K562 (cell line): ENCODE measurements at regions not wholly inside any gene's neighbourhood (a gene's known extent, or its start where the extent isn't known, plus 50 kb on each side); places are given as distances from the start of the nearest gene placed in this dataset.
"Not testable (repeated sequence)": the region's sequence is repeated elsewhere in the genome, so short reads cannot be mapped to it uniquely, and the experiment has no call there.

ENCODE experiments used
- ATAC-seq: fragments of 200-7000 bp; cut with Tn5 transposase; 3 replicates; pipeline ENCODE4 v1.9.1; 2020; ENCODE audit warnings: moderate library complexity
- BruUV-seq: library from RNA; stranded (reverse); fragments of 400-500 nt; replicated peaks from 2 replicates; lab custom pipeline; 2021; lab: Mats Ljungman, UMichigan
- CTCF ChIA-PET: fragments of 300-600 bp; formaldehyde crosslinking; extraction: SDS; loops from one replicate; lab custom pipeline; 2021; ENCODE audit warnings: low intra/inter-chr PET ratio; lab: Yijun Ruan, JAX
- POLR2A ChIA-PET: fragments of 300-600, 350-650 bp; sonication (Branson Sonifier 250); formaldehyde crosslinking; extraction: SDS; loops from one replicate; lab custom pipeline; 2021; ENCODE audit warnings: antibody characterized with exemption, inconsistent platforms; lab: Yijun Ruan, JAX
- DNase-seq, 4 experiments: peaks; one replicate each; pipeline versions ENCODE4 v3.0.0 to v3.0.0-alpha.2; 2011 to 2018; ENCODE audit warnings: low spot score in 3 of 4, mixed read lengths in 3 of 4; ENCODE audit errors: extremely low read depth in 1 of 4
- FAIRE-seq: peaks from 2 replicates; lab custom pipeline; 2011; peaks lifted over from hg19 to GRCh38; lab: Jason Lieb, UNC
- H2AFZ ChIP-seq: 2 replicates; pipeline ENCODE4 v1.6.0; 2011; ENCODE audit warnings: low read depth, low read length, control low read depth, inconsistent platforms
- H3K27ac ChIP-seq: fragments of 200-600 bp; 3 replicates; pipeline ENCODE4 v1.8.0; 2011; ENCODE audit warnings: low read depth, mild to moderate bottlenecking, control low read depth, inconsistent platforms, low read length, moderate library complexity, mixed read lengths; ENCODE audit errors: extremely low read depth
- H3K27me3 ChIP-seq, 2 experiments: fragments of 300-600 bp in 1 of 2; 2 replicates in 1 of 2; 3 replicates in 1 of 2; pipeline versions ENCODE4 v1.6.0 to v1.8.0; 2011; ENCODE audit warnings: inconsistent platforms in 2 of 2, low read length in 2 of 2, mild to moderate bottlenecking in 1 of 2, mixed read lengths in 1 of 2, moderate library complexity in 1 of 2; ENCODE audit not compliant: control insufficient read depth in 2 of 2, insufficient read depth in 2 of 2
- H3K36me3 ChIP-seq: fragments of 300-600 bp; 3 replicates; pipeline ENCODE4 v1.8.0; 2011; ENCODE audit warnings: mild to moderate bottlenecking, low read length, inconsistent platforms; ENCODE audit not compliant: control insufficient read depth, insufficient read depth
- H3K4me1 ChIP-seq, 2 experiments: fragments of 200-600 bp in 1 of 2; replicated peaks in 1 of 2; 2 replicates in 1 of 2; 3 replicates in 1 of 2; pipeline versions ENCODE4 v1.5.1 to v1.8.0; 2011; ENCODE audit warnings: inconsistent platforms in 2 of 2, low read length in 2 of 2, mild to moderate bottlenecking in 1 of 2, mixed read lengths in 1 of 2, moderate library complexity in 1 of 2; ENCODE audit not compliant: control insufficient read depth in 2 of 2, insufficient read depth in 2 of 2
- H3K4me2 ChIP-seq: 2 replicates; pipeline ENCODE4 v1.6.1; 2011; ENCODE audit warnings: low read length, control low read depth, inconsistent platforms, mixed read lengths; ENCODE audit not compliant: insufficient read depth
- H3K4me3 ChIP-seq: fragments of 200-600 bp; sonication (generic), shearing (Covaris generic); 2 replicates; pipeline ENCODE4 v1.5.1; 2016; ENCODE audit warnings: control low read depth, inconsistent platforms
- H3K79me2 ChIP-seq: fragments of 200-600 bp; 3 replicates; pipeline ENCODE4 v1.8.0; 2011; ENCODE audit warnings: low read length, inconsistent platforms; ENCODE audit not compliant: control insufficient read depth, insufficient read depth
- H3K9ac ChIP-seq, 2 experiments: 2 replicates each; pipeline versions ENCODE4 v1.6.0 to v1.6.1; 2011; ENCODE audit warnings: low read depth in 2 of 2, low read length in 2 of 2, control low read depth in 1 of 2, inconsistent platforms in 1 of 2, mild to moderate bottlenecking in 1 of 2, mixed read lengths in 1 of 2; ENCODE audit not compliant: insufficient read depth in 1 of 2
- H3K9me1 ChIP-seq: one replicate; pipeline ENCODE4 v1.6.0; 2011; ENCODE audit warnings: inconsistent platforms, mild to moderate bottlenecking, low read length, moderate library complexity; ENCODE audit not compliant: control insufficient read depth, insufficient read depth
- H3K9me3 ChIP-seq: replicated peaks from 2 replicates; pipeline ENCODE4 v1.5.1; 2011; ENCODE audit warnings: low read depth, low read length, inconsistent platforms; ENCODE audit not compliant: control insufficient read depth, insufficient read depth
- H4K20me1 ChIP-seq: replicated peaks from 2 replicates; pipeline ENCODE4 v1.6.1; 2011; ENCODE audit warnings: low read length, inconsistent platforms, mixed read lengths; ENCODE audit not compliant: control insufficient read depth, insufficient read depth
- CBFA2T2 ChIP-seq: fragments of 450-650 bp; conservative IDR thresholded peaks from 2 replicates; pipeline ENCODE4 v1.6.1; 2017; ENCODE audit warnings: mild to moderate bottlenecking
- NFXL1 ChIP-seq: fragments of 450-650 bp; formaldehyde crosslinking; IDR thresholded peaks from 2 replicates; pipeline ENCODE4 v1.4.0; 2021; ENCODE audit warnings: mild to moderate bottlenecking
- ZBTB7A ChIP-seq: IDR thresholded peaks from 2 replicates; pipeline ENCODE4 v1.6.1; 2011; ENCODE audit warnings: low read depth, mild to moderate bottlenecking, low read length, moderate library complexity, borderline replicate concordance; ENCODE audit not compliant: control insufficient read depth
- ZNF75A ChIP-seq: fragments of 450-650 bp; formaldehyde crosslinking; IDR thresholded peaks from 2 replicates; pipeline ENCODE4 v1.4.0; 2020; ENCODE audit warnings: mild to moderate bottlenecking
- ZSCAN32 ChIP-seq: fragments of 450-650 bp; formaldehyde crosslinking; IDR thresholded peaks from 2 replicates; pipeline ENCODE4 v1.4.0; 2020; ENCODE audit warnings: mild to moderate bottlenecking, moderate library complexity
- WGBS: fragments of 100-300 bp; shearing (Covaris generic); methylation state at CpG from one replicate; pipeline ENCODE4 v1.1.6; 2016; ENCODE audit warnings: low coverage, mixed read lengths; ENCODE audit not compliant: insufficient coverage; ENCODE audit errors: missing lambda C conversion rate; 5-methylcytosine and 5-hydroxymethylcytosine counted together
- in situ Hi-C: fragments of 300-500 bp; cut with MboI; formaldehyde crosslinking; loops from 4 replicates; pipeline ENCODE4 v1.15.0; 2018; ENCODE audit warnings: inconsistent platforms, mixed read lengths
- intact Hi-C: fragments of 100-400 bp; cut with micrococcal nuclease; formaldehyde crosslinking; loops from 2 replicates; pipeline ENCODE4 v1.14.2; 2022

DNA sequence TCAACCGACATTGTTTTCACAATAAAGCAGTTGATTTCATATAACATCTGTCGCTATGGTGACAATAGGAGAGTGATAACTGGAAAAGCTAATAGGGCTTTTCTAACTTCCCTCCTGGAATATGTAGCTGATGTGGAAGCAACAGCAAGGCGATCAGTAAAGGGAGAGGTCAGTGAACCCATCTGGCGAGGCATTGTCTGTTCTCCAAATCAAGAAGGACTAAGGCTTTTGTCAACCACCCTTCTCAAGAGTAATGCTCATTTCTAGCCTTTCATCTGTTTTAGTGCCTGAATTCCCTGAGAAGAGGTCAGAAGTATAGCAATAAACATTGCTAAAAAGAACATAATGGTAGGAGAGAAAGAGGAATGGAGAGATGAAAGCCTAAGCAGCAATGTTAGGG is 201.3 kb downstream of the AKAP7 start:
- 0% methylated on average over 4 of the region's 4 CpGs for WGBS
- in situ Hi-C loops (no loop called here), intact Hi-C loops (no loop called here)
- Histone ChIP-seq H4K20me1 (no peaks in the 10 kb centered on the region), H3K9me1 (no peaks in the 10 kb centered on the region), H3K9me3 (no peaks in the 10 kb centered on the region), H3K9ac (no peak overlapping the region), H3K27ac (no peak overlapping the region), H3K4me1 (no peaks in the 10 kb centered on the region), H3K79me2 (no peaks in the 10 kb centered on the region), H3K36me3 (no peaks in the 10 kb centered on the region), H3K4me3 (no peak overlapping the region), H3K4me2 (no peak overlapping the region), H2AFZ (no peak overlapping the region), H3K27me3 (no peaks in the 10 kb centered on the region; a peak in 1 of 5 replicates)
- CTCF ChIA-PET, result no interaction called here
- no TSS peak for BruUV-seq
- ATAC-seq (no peak), DNase-seq (no peak), FAIRE-seq (no peak)
- no peak for TF ChIP-seq NFXL1 (CRISPR knock-in tag)
- TF ChIP-seq CBFA2T2, result no peak
- no peak for TF ChIP-seq ZBTB7A
- TF ChIP-seq ZNF75A, result no peak
- no peak for TF ChIP-seq ZSCAN32
- POLR2A ChIA-PET, result interaction anchor here (0.7 kb wide), 1 partner anchor 105 kb away, joined by 3 read pairs; no protein-coding TSS in a partner anchor

DNA sequence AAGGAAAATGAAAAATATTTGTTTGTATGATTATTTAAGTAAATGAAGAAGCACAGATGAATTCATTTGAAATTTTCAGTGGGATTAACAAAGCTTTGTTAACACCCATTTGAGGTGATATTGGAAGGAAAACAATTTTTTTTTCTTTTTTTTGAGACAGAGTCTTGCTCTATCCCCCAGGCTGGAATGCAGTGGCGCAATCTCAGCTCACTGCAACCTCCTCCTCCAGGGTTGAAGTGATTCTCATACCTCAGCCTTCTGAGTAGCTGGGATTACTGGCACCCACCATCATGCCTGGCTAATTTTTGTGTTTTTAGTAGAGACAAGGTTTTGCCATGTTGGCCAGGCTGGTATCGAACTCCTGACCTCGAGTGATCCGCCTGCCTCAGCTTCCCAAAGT is 211.6 kb downstream of the AKAP7 start:
- DNase-seq, in situ Hi-C loops, H3K9ac ChIP-seq, H3K79me2 ChIP-seq, CTCF ChIA-PET, intact Hi-C loops, H3K9me3 ChIP-seq, H3K9me1 ChIP-seq, BruUV-seq, H3K27me3 ChIP-seq, H3K4me3 ChIP-seq, H3K36me3 ChIP-seq, H3K27ac ChIP-seq, H3K4me2 ChIP-seq, H2AFZ ChIP-seq, POLR2A ChIA-PET, ATAC-seq, FAIRE-seq, H4K20me1 ChIP-seq, H3K4me1 ChIP-seq: not testable (repeated sequence)
- WGBS, result 0% methylated on average over 4 of the region's 4 CpGs
